HG03378 (cell line): ENCODE measurements at regions not wholly inside any gene's neighbourhood (a gene's known extent, or its start where the extent isn't known, plus 50 kb on each side); places are given as distances from the start of the nearest gene placed in this dataset.
"Not testable (repeated sequence)": the region's sequence is repeated elsewhere in the genome, so short reads cannot be mapped to it uniquely, and the experiment has no call there.

ENCODE experiments used
- ATAC-seq: cut with Tn5 transposase; IDR thresholded peaks from one replicate; pipeline ENCODE4 v1.9.1; 2021; ENCODE audit warnings: mild to moderate bottlenecking, moderate library complexity; ENCODE audit not compliant: unreplicated experiment

DNA sequence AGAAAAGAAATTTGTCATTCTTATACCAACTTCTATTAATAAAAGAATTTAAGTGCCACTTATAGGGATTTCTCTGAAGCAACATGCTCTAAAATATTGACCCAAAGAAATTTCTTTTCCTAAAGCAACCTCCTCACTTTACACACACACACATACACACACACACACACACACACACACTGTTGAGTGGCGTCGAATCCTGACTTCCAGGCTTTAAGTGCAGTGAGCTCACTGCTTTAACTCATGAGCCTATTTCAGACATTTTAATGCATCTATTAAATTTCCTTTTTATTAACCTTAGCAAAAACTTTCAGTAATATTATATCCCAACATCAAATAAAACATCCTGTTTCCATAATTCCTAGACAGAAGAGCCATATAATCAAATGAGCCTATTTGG lies 229.1 kb upstream of the ACVR2A start:
- ATAC-seq = no peak

DNA sequence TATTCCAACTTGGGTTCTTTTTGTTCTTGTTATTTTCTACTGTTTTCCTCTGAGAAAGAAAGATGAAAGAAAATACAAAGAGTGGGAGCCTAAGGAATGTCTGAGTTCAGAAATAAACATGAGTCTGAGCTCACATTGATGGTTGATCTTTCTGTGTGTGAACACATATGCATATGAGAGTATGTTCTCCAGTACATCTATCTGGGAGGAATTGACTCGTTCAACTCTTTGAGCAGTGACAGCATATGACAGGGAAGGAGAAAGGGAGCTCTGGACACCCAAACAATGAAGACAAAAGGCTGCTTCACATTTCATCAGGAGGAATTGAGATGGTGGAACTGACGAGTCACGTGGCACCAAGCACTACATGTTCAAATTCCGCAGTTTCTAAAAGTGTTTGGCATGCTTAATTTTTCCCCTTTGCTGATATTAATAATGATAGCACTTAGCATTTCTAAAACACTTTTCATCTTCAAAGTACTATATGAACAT lies 229.8 kb upstream of the ACVR2A start:
- ATAC-seq = no peak

DNA sequence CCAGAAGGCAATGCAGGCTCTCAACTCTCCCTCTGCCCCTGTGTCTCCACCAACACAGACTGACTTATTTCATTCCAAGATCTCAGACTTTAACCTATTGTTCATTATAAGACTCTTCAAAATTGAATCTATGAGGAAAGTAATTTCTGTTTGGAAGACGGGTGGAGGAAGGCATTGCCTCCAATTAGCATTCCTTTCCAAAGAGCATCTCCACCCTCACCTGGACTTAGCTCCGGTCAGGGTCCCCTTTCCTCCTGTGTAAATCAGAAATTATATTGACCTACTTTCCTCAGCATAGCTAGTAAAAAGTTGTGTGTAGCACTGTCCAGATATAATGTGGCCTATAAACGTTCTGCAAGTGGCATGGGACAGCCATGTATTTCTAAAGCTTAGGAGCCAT lies 230.4 kb upstream of the ACVR2A start:
- ATAC-seq = no peak

DNA sequence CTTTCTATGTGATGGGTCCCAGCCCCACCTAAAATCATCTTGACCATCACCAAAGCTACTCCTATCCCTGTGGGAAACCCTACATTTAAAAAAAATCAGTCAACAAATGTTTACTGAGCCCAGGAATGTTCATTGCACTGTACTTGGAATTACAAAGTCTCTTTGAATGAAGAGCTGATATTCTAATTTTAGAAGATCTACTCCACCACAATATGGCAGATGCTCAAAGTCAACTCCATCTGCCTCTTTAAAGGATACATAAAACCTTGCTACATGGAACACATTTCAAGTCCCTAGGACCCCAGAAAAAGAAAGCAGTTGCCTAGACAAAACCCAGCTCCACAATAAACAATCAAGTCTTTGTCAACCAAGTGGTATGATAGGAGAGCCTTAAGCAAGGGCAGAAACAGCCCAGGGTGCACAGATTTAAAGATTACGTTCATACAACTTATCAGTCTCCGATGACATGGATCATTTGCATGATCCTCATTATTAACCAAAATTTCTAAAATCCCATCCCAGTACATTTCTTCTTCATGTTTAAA lies 234.3 kb upstream of the ACVR2A start:
- ATAC-seq = no peak

DNA sequence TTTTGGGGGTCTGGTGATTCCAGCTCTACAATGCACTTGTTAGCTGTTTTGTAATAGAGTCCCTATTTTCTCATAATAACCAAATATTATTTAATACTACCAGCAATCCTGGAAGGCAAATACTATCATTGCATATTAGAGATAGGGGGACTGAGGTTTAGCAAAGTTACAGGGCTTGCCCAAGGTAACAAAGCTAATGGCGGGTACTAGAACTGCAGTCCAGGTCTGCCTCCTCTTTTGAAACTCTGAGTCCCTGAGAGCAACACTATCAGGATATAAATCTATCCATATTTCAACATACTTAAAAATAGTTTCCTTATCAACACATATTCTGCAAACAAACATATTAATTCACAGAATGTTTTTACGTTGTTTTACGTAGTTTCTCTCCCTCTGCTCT lies 235.5 kb upstream of the ACVR2A start:
- ATAC-seq = no peak

DNA sequence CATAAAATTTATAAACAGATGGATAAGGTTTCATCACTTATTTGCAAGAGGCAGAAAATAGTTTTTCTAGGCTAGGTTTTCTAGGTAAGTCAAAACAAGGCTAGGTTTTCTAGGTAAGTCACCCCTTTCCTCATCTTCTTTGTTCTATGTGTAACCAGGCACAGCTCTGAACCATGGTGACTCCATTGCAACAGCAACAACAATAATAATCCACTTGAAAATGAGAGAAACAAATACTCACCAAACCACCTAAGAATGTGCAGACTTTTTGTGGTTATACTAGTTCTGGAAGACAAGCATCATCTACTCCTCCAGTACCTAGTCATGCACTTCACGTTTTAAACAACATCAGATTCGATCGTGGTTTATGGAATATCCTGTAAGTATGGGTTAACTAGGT lies 237.4 kb upstream of the ACVR2A start:
- no peak for ATAC-seq

DNA sequence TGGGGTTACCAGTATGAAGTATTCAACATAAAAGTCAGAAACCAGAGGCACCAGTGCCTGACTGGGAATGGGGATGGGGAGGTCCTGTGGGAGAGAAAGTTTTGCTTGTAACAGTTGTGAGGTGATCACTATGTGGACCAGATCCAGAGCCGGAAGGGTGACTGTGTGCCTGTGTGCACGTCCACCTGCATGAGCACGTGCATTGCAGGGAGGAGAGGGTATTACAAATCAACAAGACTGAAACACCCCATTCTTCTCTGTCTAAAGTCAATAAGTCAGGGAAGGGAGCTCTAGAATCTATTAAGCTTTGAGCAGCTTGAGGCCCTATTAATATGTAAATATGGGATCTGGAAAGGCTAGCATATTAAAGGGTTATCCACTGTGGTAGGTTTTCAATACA lies 241.0 kb upstream of the ACVR2A start:
- no peak for ATAC-seq

DNA sequence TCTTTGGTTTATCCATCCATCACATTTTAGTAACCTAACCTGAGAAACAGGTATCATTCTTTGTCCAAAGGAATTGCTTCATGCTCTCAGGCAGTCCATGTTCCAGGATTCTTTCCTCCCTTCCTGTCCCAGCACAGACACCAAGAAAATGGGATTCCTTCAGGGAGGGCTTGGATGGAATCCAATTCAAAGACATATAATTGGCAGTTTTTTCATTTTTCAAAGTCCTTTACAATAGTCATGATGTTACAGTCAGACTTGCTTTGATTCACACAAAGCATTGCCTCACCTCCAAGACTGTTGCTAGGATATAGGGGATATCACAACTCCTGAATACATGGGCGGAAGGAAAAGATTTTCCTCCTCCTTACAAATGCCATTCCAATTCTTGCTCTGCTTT lies 241.4 kb upstream of the ACVR2A start:
- ATAC-seq = no peak

DNA sequence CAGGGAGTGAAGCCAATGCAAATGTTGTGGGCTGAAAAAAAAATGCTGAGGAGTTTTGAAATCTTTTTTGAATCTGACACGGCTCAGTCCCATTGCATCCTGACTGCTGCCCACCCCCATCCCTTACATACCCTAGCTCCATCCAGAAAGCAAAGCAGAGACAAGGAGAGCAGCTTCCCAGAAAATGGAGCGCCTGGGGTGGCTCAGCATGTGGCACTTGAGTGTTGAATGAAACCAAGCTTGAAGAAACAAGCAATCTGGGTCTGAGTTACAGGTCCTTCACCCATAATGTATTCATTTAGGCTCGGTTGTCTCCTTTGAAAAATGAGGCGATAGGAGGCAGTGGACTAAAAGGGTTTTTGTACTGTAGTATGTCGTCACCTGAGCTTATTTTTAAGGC lies 244.2 kb upstream of the ACVR2A start:
- no peak for ATAC-seq

DNA sequence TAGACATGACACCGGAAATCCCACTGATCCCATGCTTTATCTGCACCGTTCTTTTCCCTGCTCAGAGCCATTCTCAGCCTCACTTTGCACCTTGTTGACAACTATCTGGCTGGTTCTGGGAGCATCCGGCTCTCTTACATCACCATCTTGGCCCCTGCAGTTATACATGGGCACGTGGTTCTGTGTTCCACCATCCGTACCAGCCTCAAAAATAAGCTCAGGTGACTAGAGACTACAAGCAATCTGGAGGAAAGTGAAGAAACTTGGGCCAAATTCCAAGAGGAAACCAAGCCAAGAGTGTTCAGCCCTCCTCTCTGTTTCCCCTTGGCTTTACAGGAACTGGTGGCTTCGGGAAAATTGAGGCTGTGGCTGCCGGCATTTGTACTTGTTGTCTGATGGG lies 244.6 kb upstream of the ACVR2A start:
- ATAC-seq = no peak

DNA sequence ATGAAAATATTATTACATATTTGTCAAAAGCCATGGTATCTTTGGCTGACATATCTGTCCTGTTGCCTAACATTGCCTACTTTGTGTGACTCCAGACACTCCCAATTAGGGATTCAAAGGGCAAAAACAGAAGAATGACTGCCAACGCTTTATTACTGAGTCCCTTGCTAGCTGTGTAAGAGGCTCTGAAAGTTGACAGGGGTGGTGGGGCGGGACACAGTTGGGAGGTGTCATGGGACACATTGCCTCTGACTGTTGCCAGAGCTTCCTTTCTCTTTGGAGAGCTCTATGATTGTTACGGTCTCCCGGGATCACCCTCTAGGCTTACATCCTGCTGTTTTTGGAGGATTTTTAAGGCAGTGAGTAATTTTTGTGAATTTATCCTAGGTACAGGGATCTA lies 249.6 kb upstream of the ACVR2A start:
- ATAC-seq = no peak

DNA sequence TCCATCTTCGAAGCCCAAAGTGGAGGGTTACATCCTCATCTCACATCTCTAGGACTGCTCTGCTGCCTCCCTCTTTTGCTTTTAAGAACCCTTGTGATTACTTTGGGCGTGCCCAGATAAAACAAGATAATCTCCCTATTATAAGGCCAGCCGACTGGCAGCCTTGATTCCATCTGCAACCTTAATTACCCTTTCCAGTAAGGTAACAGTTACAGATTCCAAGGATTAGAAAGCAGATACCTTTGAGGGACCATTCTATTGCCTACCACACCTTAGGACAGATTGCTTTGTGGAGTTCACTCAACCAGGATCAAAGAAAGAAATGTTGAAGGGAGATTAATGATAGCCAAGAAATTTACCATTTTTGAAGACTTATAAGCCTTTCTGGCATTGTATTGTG lies 250.8 kb upstream of the ACVR2A start:
- no peak for ATAC-seq

DNA sequence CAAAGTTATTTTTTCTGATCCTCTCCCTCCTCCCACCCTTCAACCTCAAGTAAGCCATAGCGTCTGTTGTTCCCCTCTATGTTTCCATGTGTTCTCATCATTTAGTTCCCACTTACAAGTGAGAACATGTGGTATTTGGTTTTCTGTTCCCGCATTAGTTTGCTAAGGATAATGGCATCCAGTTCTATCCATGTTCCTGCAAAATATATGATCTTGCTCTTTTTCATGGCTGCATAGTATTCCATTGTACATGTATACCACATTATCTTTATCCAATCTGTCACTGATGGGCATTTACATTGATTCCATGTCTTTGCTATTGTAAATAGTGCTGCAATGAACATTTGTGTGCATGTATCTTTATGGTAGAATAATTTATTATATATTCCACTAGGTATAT lies 252.0 kb upstream of the ACVR2A start:
- ATAC-seq = not testable (repeated sequence)

DNA sequence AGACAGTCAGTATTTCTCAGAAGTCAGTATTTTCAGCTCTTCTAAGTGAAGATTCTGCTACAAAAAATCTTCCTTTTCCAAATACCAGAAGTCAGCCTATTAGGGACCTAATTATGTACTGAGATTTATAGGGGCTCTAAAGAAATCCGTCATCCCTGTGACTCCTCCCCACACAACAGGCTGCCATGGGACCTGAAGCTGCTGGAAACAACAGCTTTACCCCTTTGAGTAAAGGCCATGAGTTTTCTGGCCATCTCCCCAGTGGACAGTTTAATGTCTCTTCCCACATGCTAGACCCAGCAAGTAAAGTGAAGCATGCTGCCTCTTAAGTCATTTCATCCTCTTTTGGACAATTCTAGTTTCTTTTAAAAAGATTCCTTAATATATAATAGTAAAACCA lies 255.7 kb upstream of the ACVR2A start:
- no peak for ATAC-seq

DNA sequence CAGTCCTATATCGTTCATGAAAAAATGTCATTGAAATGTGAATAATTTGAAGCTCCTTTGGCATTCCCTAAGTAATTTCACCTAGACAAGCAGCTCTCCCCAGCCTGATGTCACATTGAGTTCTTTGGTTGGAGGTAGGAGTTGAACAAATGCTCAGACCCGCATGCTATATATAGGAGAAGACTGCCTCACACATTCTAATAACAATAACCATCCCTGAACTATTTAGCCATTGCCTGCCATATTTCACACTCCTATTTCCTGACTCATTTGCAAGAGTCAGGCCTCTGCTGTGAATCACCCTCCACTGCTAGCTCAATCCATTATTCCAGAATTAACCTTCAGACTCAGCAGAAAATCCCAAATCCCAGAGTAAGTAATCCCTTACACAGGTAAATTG lies 256.6 kb upstream of the ACVR2A start:
- ATAC-seq = no peak

DNA sequence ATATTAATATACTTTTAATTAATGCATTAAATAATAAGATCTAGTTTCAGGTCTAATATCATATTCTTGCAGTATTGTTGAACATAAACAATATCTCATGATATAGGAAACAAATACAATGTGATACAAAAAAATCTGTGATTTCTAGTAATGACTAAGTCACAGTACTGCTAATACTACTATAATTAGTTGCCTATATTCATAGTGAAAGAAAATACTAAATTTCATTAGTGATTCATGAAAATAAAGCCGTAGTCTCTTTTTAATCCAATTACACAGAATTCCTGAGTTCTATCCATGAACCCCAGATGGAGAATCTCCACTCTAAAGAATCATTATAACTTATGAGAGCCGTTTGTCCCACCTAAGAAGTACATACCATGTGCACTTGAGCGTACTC lies 266.3 kb upstream of the ACVR2A start:
- ATAC-seq = no peak

DNA sequence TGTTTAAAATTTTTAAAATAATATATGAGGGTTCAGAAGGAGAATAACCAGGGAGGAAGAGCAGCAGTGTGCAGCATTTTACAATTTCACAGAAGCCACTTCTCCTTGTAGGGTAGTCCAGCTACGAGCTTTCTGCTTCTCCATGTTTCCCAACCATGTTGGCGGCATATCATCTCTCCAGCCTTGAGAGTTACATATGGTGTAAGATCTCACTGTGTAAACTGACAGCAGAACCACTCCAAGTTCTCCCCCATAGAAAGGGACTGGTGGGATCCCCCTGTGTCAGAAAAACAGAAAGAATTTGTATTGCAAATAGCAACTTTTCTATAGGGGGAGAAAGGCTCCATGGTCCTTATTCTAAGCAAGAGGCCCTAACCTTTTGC lies 266.8 kb upstream of the ACVR2A start:
- no peak for ATAC-seq

DNA sequence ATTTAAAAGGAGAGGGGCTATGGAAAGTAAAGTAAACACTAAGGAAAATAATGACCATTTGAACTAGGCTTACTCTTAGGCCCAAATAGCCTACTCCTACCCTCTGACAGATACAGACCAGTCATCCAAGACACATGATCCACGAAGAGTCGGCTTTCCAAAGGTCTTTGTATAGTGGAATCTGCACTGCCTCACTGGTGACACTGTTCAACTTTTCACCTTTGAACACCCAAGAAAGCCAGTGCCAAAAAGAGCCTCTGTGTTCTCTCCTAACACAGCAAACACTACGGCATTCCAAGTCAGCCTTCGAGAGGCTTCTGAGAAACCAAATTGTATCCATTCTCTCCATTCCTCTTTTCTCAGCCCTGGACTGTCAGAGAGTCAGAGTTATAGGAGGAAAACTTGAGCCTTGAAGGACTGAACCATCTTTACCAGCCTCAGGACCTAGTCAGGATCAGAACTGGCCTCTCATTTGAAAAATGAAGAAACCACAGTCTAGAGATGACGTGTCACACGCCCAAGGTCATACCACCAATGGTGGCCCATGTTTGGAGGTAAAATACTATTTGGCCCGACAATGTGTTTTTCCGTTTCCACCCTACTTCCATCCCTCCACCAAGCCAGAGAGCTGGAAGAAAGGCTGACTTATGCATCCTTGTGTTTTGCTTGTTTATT lies 267.4 kb upstream of the ACVR2A start:
- no peak for ATAC-seq

DNA sequence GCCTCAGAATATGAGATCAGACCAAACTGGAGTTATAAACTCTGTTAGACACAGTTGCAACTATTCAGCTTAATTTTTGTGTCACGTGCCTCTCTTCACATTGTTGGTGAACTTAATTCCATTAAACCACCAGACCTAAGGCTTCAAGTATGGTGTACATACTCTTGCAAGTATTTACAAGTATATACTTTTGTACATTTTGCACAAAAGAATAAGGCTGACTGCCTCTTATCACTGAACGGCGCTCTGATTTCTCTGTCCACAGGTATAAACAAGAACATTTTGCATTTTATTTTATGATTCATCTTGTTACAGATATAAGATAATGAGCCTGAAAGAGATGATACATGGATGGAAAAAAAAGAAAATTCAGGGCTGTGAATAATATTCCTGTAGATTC lies 269.7 kb upstream of the ACVR2A start:
- no peak for ATAC-seq

DNA sequence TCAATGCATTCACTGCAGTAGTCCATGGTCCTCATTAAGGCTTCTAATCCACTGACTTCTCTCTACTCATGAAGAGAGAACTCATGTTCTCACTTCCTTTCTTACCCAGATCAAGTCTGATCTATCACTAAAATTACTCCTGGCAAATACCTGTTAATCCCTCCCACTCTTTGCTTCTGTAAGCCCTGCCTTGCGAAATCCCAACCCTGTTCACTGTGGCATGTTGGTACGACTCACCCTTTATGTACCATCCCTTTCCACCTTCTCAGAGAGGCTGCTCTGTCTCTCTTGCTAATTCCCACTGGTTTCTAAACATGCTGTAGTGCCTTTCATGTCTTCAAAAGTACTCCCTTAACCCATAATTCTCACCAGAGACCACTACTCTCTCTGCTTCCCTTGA lies 272.2 kb upstream of the ACVR2A start:
- ATAC-seq = no peak

DNA sequence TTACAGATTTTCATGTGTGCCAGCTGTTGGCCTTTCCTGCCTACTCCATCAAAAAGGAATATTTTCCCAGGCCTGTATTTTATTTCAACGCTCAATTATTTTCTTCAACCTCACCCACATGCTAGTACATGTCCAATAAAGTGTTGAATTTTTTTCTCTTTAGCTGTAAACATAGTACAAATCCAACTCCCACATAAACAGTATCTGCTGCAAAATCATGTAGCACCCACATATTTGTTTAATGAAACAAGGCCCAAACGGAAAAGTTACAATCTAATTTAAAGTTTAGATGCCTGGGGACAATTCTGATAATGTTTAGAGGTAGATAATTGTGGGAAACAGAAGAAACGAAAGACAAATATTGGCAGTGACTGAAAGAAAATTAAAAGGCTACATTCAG lies 275.4 kb upstream of the ACVR2A start:
- no peak for ATAC-seq

DNA sequence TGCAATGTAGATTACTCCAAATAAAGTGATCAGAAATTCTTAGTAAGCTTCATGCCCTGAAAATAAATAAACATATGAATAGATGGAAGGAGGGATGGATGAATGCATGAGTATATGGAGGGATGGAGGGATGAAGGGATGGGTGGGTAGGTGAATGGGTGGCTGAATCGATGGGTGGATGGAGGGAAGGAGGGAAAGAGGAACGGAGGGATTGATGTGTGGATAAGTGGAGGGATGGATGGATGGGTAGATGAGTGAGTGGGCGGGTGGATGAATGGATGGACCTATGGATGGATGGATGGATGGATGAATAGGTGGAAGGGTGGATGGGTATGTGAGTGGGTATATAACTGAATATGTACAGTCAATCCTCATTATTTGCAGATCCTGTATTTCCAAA lies 276.7 kb upstream of the ACVR2A start:
- no peak for ATAC-seq

DNA sequence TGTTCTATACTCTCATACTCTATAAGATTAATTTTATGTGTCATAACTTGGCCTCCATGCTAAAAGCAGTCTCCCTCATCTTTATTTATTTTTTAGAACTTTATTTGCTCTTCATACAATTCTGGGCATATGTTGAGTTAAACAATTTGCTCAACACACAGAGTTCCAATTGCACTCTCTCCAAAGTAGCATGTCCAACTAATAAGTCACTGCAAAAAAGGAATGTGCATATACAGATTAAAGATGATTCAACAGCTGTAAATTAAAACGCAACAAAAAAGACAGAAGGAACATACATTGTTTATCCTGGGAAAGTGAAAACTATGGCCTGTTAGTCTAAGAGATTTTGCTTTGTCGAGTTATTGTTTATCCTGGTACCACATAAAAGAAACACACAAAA lies 277.7 kb upstream of the ACVR2A start:
- no peak for ATAC-seq
